GM12878 (cell line): ENCODE measurements at regions not wholly inside any gene's neighbourhood (a gene's known extent, or its start where the extent isn't known, plus 50 kb on each side); places are given as distances from the start of the nearest gene placed in this dataset.

Source experiments
- CEBPB ChIP-seq, 2 experiments: fragments of 150-350 bp in 1 of 2; IDR thresholded peaks; 2 replicates each; pipeline ENCODE4 v1.6.1; 2012 to 2014; ENCODE audit warnings: low read depth in 2 of 2, low read length in 2 of 2, borderline replicate concordance in 1 of 2, inconsistent platforms in 1 of 2
- CEBPZ ChIP-seq: fragments of 150-350 bp; IDR thresholded peaks from 2 replicates; pipeline ENCODE4 v1.6.1; 2016; ENCODE audit warnings: low read depth, low read length
- CTCF ChIP-seq, 3 experiments: IDR thresholded peaks in 2 of 3; conservative IDR thresholded peaks in 1 of 3; 2 replicates each; pipeline ENCODE4 v1.5.1; 2011; ENCODE audit warnings: low read depth in 3 of 3, low read length in 3 of 3, mild to moderate bottlenecking in 3 of 3, control low read depth in 2 of 3, moderate library complexity in 2 of 3, inconsistent platforms in 1 of 3, mixed read lengths in 1 of 3; ENCODE audit not compliant: control insufficient read depth in 2 of 3, insufficient read depth in 1 of 3; ENCODE audit errors: extremely low read depth in 1 of 3
- ESRRA ChIP-seq: IDR thresholded peaks from 2 replicates; pipeline ENCODE4 v1.6.1; 2012; ENCODE audit warnings: mild to moderate bottlenecking, low read length, improper control_type of control experiment
- ZNF274 ChIP-seq: IDR thresholded peaks from one replicate; pipeline ENCODE4 v1.8.0; 2011; ENCODE audit not compliant: insufficient read length, insufficient read depth

GRCh38 chr1:222306011-222306410 is 241.9 kb downstream of the HHIPL2 start:
- TF ChIP-seq CEBPB (IDR thresholded peaks at IDR 0.05; ENCODE audit: borderline replicate concordance in 1 of 2, low read depth in 2 of 2, low read length in 2 of 2) (no peak), ESRRA (no peak), CTCF (IDR thresholded peaks at IDR 0.05 in 2 of 3, conservative IDR thresholded peaks at IDR 0.05 in 1 of 3; ENCODE audit: control insufficient read depth in 2 of 3, extremely low read depth in 1 of 3, insufficient read depth in 1 of 3, low read depth in 3 of 3, low read length in 3 of 3) (no peak), ZNF274 (no peak), CEBPZ (no peak)
